HepG2 (cell line): ENCODE measurements at regions not wholly inside any gene's neighbourhood (a gene's known extent, or its start where the extent isn't known, plus 50 kb on each side); places are given as distances from the start of the nearest gene placed in this dataset.

Experiments used
- ATAC-seq: fragments of 200-7000 bp; cut with Tn5 transposase; 3 replicates; pipeline ENCODE4 v1.9.1; 2020; ENCODE audit warnings: mild to moderate bottlenecking, moderate library complexity
- BruUV-seq: library from RNA; stranded (reverse); fragments of 400-500 nt; replicated peaks from 2 replicates; lab custom pipeline; 2021; lab: Mats Ljungman, UMichigan
- CTCF ChIA-PET: fragments of 300-600 bp; formaldehyde crosslinking; extraction: SDS; loops from one replicate; lab custom pipeline; 2021; ENCODE audit warnings: low total read pairs, inconsistent platforms, low intra/inter-chr PET ratio; lab: Yijun Ruan, JAX
- POLR2A ChIA-PET: fragments of 350-600 bp; sonication (Branson Sonifier 250); formaldehyde crosslinking; loops from one replicate; lab custom pipeline; 2020; ENCODE audit warnings: antibody characterized with exemption, inconsistent platforms; lab: Yijun Ruan, JAX
- DNase-seq: peaks from one replicate; pipeline ENCODE4 v3.0.0-alpha.2; 2015; ENCODE audit warnings: low spot score
- FAIRE-seq: peaks from 3 replicates; lab custom pipeline; 2011; peaks lifted over from hg19 to GRCh38; lab: Jason Lieb, UNC
- H2AFZ ChIP-seq: one replicate; pipeline ENCODE4 v1.6.1; 2011; ENCODE audit warnings: low read length, inconsistent platforms
- H3K27ac ChIP-seq: fragments of 300-600 bp; 3 replicates; pipeline ENCODE4 v1.8.0; 2011; ENCODE audit warnings: mixed run types, mild to moderate bottlenecking, mixed read lengths, low read length, inconsistent platforms; ENCODE audit not compliant: insufficient read depth; ENCODE audit errors: extremely low read length
- H3K27me3 ChIP-seq, 2 experiments: fragments of 200-600 bp in 1 of 2; 2 replicates in 1 of 2; 3 replicates in 1 of 2; pipeline versions ENCODE4 v1.6.0 to v1.8.0; 2011; ENCODE audit warnings: low read length in 2 of 2, mild to moderate bottlenecking in 2 of 2, moderate library complexity in 2 of 2, inconsistent platforms in 1 of 2; ENCODE audit not compliant: insufficient read depth in 2 of 2, control insufficient read depth in 1 of 2
- H3K36me3 ChIP-seq, 2 experiments: fragments of 200-600 bp in 1 of 2; replicated peaks in 1 of 2; 2 replicates in 1 of 2; 3 replicates in 1 of 2; pipeline versions ENCODE4 v1.5.1 to v1.8.0; 2011; ENCODE audit warnings: low read length in 2 of 2, inconsistent platforms in 1 of 2; ENCODE audit not compliant: insufficient read depth in 2 of 2, control insufficient read depth in 1 of 2
- H3K4me1 ChIP-seq: 2 replicates; pipeline ENCODE4 v1.5.1; 2012; ENCODE audit warnings: low read length, inconsistent platforms; ENCODE audit not compliant: insufficient read depth
- H3K4me2 ChIP-seq: 2 replicates; pipeline ENCODE4 v1.6.0; 2011; ENCODE audit warnings: low read depth, low read length, inconsistent platforms
- H3K4me3 ChIP-seq, 3 experiments: fragments of 200-600 bp in 1 of 3; sonication (generic), shearing (Covaris generic) in 1 of 3; replicated peaks in 1 of 3; 2 replicates each; pipeline ENCODE4 v1.5.1; 2011 to 2016; ENCODE audit warnings: low read length in 3 of 3, inconsistent platforms in 2 of 3, low read depth in 2 of 3, mild to moderate bottlenecking in 2 of 3, control low read depth in 1 of 3, mixed read lengths in 1 of 3; ENCODE audit not compliant: insufficient read depth in 1 of 3
- H3K79me2 ChIP-seq: one replicate; pipeline ENCODE4 v1.6.1; 2011; ENCODE audit warnings: low read length, inconsistent platforms; ENCODE audit not compliant: insufficient read depth
- H3K9ac ChIP-seq: 2 replicates; pipeline ENCODE4 v1.6.0; 2011; ENCODE audit warnings: mild to moderate bottlenecking, low read depth, low read length, inconsistent platforms; ENCODE audit not compliant: insufficient read depth
- H3K9me3 ChIP-seq: 2 replicates; pipeline ENCODE4 v1.5.1; 2012; ENCODE audit warnings: mild to moderate bottlenecking, low read length
- H4K20me1 ChIP-seq: 2 replicates; pipeline ENCODE4 v1.6.0; 2011; ENCODE audit warnings: inconsistent platforms, mild to moderate bottlenecking, low read length, moderate library complexity; ENCODE audit not compliant: insufficient read depth
- AGO2 ChIP-seq: fragments of 200-400 bp; formaldehyde crosslinking; optimal IDR thresholded peaks from 2 replicates; pipeline ENCODE3; 2017; ENCODE audit warnings: mild to moderate bottlenecking, low read depth, low read length, moderate library complexity
- ATF7 ChIP-seq, 2 experiments: fragments of 450-650 bp in 1 of 2; sonication (generic) in 1 of 2; formaldehyde crosslinking in 1 of 2; IDR thresholded peaks; 2 replicates each; pipeline versions ENCODE4 v1.4.0 to v1.6.1; 2016 to 2020; ENCODE audit warnings: antibody characterized with exemption in 1 of 2, mild to moderate bottlenecking in 1 of 2, missing genetic modification reagents in 1 of 2
- DRAP1 ChIP-seq: IDR thresholded peaks from 2 replicates; pipeline ENCODE4 v1.6.1; 2016; ENCODE audit warnings: missing genetic modification reagents, missing compliant biosample characterization
- ETV5 ChIP-seq: IDR thresholded peaks from 2 replicates; pipeline ENCODE4 v1.6.1; 2018; ENCODE audit warnings: missing biosample characterization, missing genetic modification reagents, inconsistent platforms, borderline replicate concordance
- IRX3 ChIP-seq: sonication (generic); formaldehyde crosslinking; IDR thresholded peaks from 2 replicates; pipeline ENCODE4 v1.8.1; 2023; ENCODE audit warnings: mild to moderate bottlenecking, low read depth, missing genetic modification reagents, borderline replicate concordance
- MXD4 ChIP-seq: IDR thresholded peaks from 2 replicates; pipeline ENCODE4 v1.6.1; 2016; ENCODE audit warnings: mild to moderate bottlenecking, missing biosample characterization, missing genetic modification reagents
- NR1H2 ChIP-seq: sonication (generic); formaldehyde crosslinking; IDR thresholded peaks from 2 replicates; pipeline ENCODE4 v1.8.1; 2022; ENCODE audit warnings: low read depth, missing genetic modification reagents, borderline replicate concordance
- REL ChIP-seq: sonication (generic); formaldehyde crosslinking; conservative IDR thresholded peaks from 2 replicates; pipeline ENCODE4 v1.8.0; 2022; ENCODE audit warnings: mild to moderate bottlenecking, missing genetic modification reagents, moderate library complexity
- SRY ChIP-seq: sonication (generic); formaldehyde crosslinking; IDR thresholded peaks from 2 replicates; pipeline ENCODE4 v1.8.0; 2022; ENCODE audit warnings: mild to moderate bottlenecking, missing genetic modification reagents
- TEAD3 ChIP-seq: optimal IDR thresholded peaks from 2 replicates; pipeline ENCODE3; 2016; ENCODE audit warnings: borderline replicate concordance
- ZNF143 ChIP-seq: sonication (generic); formaldehyde crosslinking; IDR thresholded peaks from 2 replicates; pipeline ENCODE4 v1.4.0; 2020; ENCODE audit warnings: missing genetic modification reagents
- ZNF432 ChIP-seq: sonication (generic); formaldehyde crosslinking; IDR thresholded peaks from 2 replicates; pipeline ENCODE4 v1.5.0; 2020; ENCODE audit warnings: missing genetic modification reagents, mild to moderate bottlenecking, borderline replicate concordance
- ZNF503 ChIP-seq: sonication (generic); formaldehyde crosslinking; IDR thresholded peaks from 2 replicates; pipeline ENCODE4 v1.4.0; 2020; ENCODE audit warnings: missing genetic modification reagents
- ZNF768 ChIP-seq: sonication (generic); formaldehyde crosslinking; IDR thresholded peaks from 2 replicates; pipeline ENCODE4 v1.4.0; 2020; ENCODE audit warnings: missing genetic modification reagents
- WGBS: methylation state at CpG from one replicate; pipeline ENCODE4 v1.1.6; 2017; ENCODE audit warnings: low lambda C conversion rate; 5-methylcytosine and 5-hydroxymethylcytosine counted together
- in situ Hi-C: cut with HindIII; loops from 2 replicates; pipeline ENCODE4 v1.10.0; 2017; ENCODE audit warnings: low pct_unique_long_range_greater_than_20kb; ENCODE audit not compliant: extremely low pct_ligation_motif_present
- intact Hi-C: fragments of 100-400 bp; cut with micrococcal nuclease; formaldehyde crosslinking; loops from one replicate; pipeline ENCODE4 v1.10.0; 2022; ENCODE audit not compliant: unreplicated experiment
- TF ChIP-seq, protein P1 (sequence below): sonication (generic); formaldehyde crosslinking; IDR thresholded peaks from 2 replicates; pipeline ENCODE4 v1.5.0; 2020; ENCODE audit warnings: missing genetic modification reagents, mild to moderate bottlenecking, borderline replicate concordance

DNA sequence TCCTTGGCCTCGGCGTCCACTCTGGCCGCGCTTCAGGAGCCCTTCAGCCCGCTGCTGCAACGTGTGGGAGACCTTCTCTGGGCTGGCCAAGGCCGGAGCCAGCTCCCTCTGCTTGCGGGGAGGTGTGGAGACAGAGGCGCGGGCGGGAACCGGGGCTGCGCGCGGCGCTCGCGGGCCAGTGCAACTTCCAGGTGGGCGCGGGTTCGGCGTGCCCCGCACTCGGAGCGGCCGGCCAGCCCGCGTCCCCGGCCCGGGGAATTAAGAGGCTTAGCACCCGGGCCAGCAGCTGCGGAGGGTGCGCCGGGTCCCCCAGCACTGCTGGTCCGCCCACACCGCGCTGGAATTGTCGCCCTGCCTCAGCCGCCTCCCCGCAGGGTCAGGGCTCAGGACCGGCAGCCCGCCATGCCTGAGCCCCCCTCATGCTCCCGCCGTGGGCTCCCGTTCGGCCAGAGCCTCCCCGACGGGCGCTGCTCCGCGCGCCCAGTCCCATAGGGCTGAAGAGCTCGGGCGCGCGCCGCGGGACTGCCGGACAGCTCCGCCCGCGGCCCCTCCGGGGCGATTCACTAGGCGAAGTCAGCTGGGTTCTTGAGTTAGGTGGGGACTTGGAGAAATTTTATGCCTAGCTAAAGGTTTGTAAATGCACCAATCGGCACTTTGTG lies 673.9 kb downstream of the SLC16A7 start:
- Histone ChIP-seq H3K27me3 (no peaks in the 10 kb centered on the region), H3K27ac (no peak overlapping the region), H4K20me1 (no peaks in the 10 kb centered on the region), H3K9me3 (no peaks in the 10 kb centered on the region), H3K4me1 (peaks cover 12% of the 10 kb centered on the region), H3K36me3 (no peaks in the 10 kb centered on the region), H3K4me3 (no peak overlapping the region), H3K9ac (no peak overlapping the region), H3K4me2 (no peak overlapping the region), H3K79me2 (no peaks in the 10 kb centered on the region), H2AFZ (no peak overlapping the region)
- ATAC-seq (no peak), DNase-seq (no peak), FAIRE-seq (no peak)
- no TSS peak for BruUV-seq
- 90% methylated on average over 47 of the region's 66 CpGs for WGBS
- TF ChIP-seq REL (CRISPR knock-in tag) (no peak), IRX3 (no peak), ETV5 (CRISPR knock-in tag) (no peak), ZNF503 (CRISPR knock-in tag) (no peak), ZNF768 (CRISPR knock-in tag) (no peak), ATF7 (IDR thresholded peaks at IDR 0.05) (no peak), ATF7 (CRISPR knock-in tag; IDR thresholded peaks at IDR 0.05) (no peak)
- in situ Hi-C loops (no loop called here), intact Hi-C loops (no loop called here)
- ChIA-PET CTCF (no interaction called here), POLR2A (no interaction called here)

- H4K20me1 ChIP-seq, result no peaks in the 10 kb centered on the region
- no peak for FAIRE-seq
- H3K36me3 ChIP-seq, result no peaks in the 10 kb centered on the region
- in situ Hi-C loops (no loop called here), intact Hi-C loops (no loop called here)
- no peaks in the 10 kb centered on the region for H3K4me1 ChIP-seq
- H3K9ac ChIP-seq, result no peak overlapping the region
- no peak overlapping the region for H3K4me2 ChIP-seq
- H3K9me3 ChIP-seq, result no peaks in the 10 kb centered on the region
- no peak for ATAC-seq
- ChIA-PET POLR2A (no interaction called here), CTCF (no interaction called here)
- WGBS, result 50% methylated on average over 9 of the region's 9 CpGs
- H3K27ac ChIP-seq, result no peak overlapping the region
- H3K27me3 ChIP-seq, result no peaks in the 10 kb centered on the region
- H3K79me2 ChIP-seq, result no peaks in the 10 kb centered on the region
- H2AFZ ChIP-seq, result no peak overlapping the region
- no peak overlapping the region for H3K4me3 ChIP-seq
- no TSS peak for BruUV-seq
- DNase-seq, result no peak
- TF ChIP-seq NR1H2 (no peak), ZNF143 (CRISPR knock-in tag) (no peak), SRY (no peak), DRAP1 (CRISPR knock-in tag) (no peak), AGO2 (no peak), TEAD3 (CRISPR knock-in tag) (no peak), MXD4 (CRISPR knock-in tag) (no peak), ZNF432 (CRISPR knock-in tag) (no peak)
- TF ChIP-seq, protein P1, sequence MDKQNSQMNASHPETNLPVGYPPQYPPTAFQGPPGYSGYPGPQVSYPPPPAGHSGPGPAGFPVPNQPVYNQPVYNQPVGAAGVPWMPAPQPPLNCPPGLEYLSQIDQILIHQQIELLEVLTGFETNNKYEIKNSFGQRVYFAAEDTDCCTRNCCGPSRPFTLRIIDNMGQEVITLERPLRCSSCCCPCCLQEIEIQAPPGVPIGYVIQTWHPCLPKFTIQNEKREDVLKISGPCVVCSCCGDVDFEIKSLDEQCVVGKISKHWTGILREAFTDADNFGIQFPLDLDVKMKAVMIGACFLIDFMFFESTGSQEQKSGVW, result no peak
Measured at GRCh38 chr12:60271816-60272215, 676.0 kb downstream of the SLC16A7 start.
